K562 (cell line): ENCODE measurements at regions not wholly inside any gene's neighbourhood (a gene's known extent, or its start where the extent isn't known, plus 50 kb on each side); places are given as distances from the start of the nearest gene placed in this dataset.
"Not testable (repeated sequence)": the region's sequence is repeated elsewhere in the genome, so short reads cannot be mapped to it uniquely, and the experiment has no call there.

ENCODE experiments used
- BACH1 ChIP-seq: fragments of 200-800 bp; sonication (Bioruptor generic); IDR thresholded peaks from 2 replicates; pipeline ENCODE4 v1.6.1; 2016; ENCODE audit warnings: missing genetic modification characterization, missing compliant biosample characterization
- EP300 ChIP-seq: IDR thresholded peaks from 2 replicates; pipeline ENCODE4 v1.6.1; 2012; ENCODE audit warnings: low read length, improper control_type of control experiment
- GMEB1 ChIP-seq: fragments of 250-450 bp; sonication (Bioruptor Pico); IDR thresholded peaks from 2 replicates; pipeline ENCODE4 v1.4.0; 2020; ENCODE audit warnings: mild to moderate bottlenecking
- NFE2L1 ChIP-seq: fragments of 450-650 bp; IDR thresholded peaks from 2 replicates; pipeline ENCODE4 v1.6.1; 2016; ENCODE audit warnings: missing genetic modification characterization, low read depth, mild to moderate bottlenecking, missing compliant biosample characterization, moderate library complexity, borderline replicate concordance
- NR3C1 ChIP-seq: sonication (generic); formaldehyde crosslinking; IDR thresholded peaks from 2 replicates; pipeline ENCODE4 v1.8.1; 2022; ENCODE audit warnings: missing genetic modification reagents
- RFX5 ChIP-seq: IDR thresholded peaks from 2 replicates; pipeline ENCODE4 v1.6.1; 2011; ENCODE audit warnings: low read depth, mild to moderate bottlenecking, improper control_type of control experiment, low read length
- ZC3H11A ChIP-seq: IDR thresholded peaks from 2 replicates; pipeline ENCODE4 v1.6.1; 2012; ENCODE audit warnings: low read depth, low read length, improper control_type of control experiment
- ZNF354B ChIP-seq: fragments of 250-450 bp; sonication (Bioruptor Pico); IDR thresholded peaks from 2 replicates; pipeline ENCODE4 v1.4.0; 2020
- ZNF507 ChIP-seq: conservative IDR thresholded peaks from 2 replicates; pipeline ENCODE4 v1.6.1; 2017; ENCODE audit warnings: missing genetic modification characterization, missing compliant biosample characterization
- TF ChIP-seq, protein P1 (sequence below), 3 experiments: IDR thresholded peaks in 2 of 3; conservative IDR thresholded peaks in 1 of 3; 2 replicates each; pipeline ENCODE4 v1.5.1; 2011 to 2012; ENCODE audit warnings: low read length in 3 of 3, mild to moderate bottlenecking in 3 of 3, control low read depth in 2 of 3, improper control_type of control experiment in 1 of 3, inconsistent platforms in 1 of 3, low read depth in 1 of 3, mixed read lengths in 1 of 3, moderate library complexity in 1 of 3; ENCODE audit not compliant: insufficient read depth in 2 of 3
- TF ChIP-seq, protein P2 (sequence below): fragments of 150-350 bp; IDR thresholded peaks from 2 replicates; pipeline ENCODE4 v1.6.1; 2014; ENCODE audit warnings: low read depth, mild to moderate bottlenecking, low read length, borderline replicate concordance
- TF ChIP-seq, protein P3 (sequence below): fragments of 150-350 bp; conservative IDR thresholded peaks from 2 replicates; pipeline ENCODE4 v1.6.1; 2014; ENCODE audit warnings: low read length
- TF ChIP-seq, protein P4 (sequence below): fragments of 450-650 bp; IDR thresholded peaks from 2 replicates; pipeline ENCODE4 v1.6.1; 2016

GRCh38 chr3:106309798-106310197 lies 441.0 kb upstream of the CBLB start:
- TF ChIP-seq BACH1; GMEB1 (CRISPR knock-in tag); NFE2L1 (tag); ZNF354B (CRISPR knock-in tag); EP300; RFX5; ZC3H11A; NR3C1 (CRISPR knock-in tag); ZNF507 (tag): not testable (repeated sequence)
- TF ChIP-seq, protein P1, sequence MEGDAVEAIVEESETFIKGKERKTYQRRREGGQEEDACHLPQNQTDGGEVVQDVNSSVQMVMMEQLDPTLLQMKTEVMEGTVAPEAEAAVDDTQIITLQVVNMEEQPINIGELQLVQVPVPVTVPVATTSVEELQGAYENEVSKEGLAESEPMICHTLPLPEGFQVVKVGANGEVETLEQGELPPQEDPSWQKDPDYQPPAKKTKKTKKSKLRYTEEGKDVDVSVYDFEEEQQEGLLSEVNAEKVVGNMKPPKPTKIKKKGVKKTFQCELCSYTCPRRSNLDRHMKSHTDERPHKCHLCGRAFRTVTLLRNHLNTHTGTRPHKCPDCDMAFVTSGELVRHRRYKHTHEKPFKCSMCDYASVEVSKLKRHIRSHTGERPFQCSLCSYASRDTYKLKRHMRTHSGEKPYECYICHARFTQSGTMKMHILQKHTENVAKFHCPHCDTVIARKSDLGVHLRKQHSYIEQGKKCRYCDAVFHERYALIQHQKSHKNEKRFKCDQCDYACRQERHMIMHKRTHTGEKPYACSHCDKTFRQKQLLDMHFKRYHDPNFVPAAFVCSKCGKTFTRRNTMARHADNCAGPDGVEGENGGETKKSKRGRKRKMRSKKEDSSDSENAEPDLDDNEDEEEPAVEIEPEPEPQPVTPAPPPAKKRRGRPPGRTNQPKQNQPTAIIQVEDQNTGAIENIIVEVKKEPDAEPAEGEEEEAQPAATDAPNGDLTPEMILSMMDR (IDR thresholded peaks at IDR 0.05 in 2 of 3, conservative IDR thresholded peaks at IDR 0.05 in 1 of 3; ENCODE audit: insufficient read depth in 2 of 3, low read depth in 1 of 3, low read length in 3 of 3): not testable (repeated sequence)
- TF ChIP-seq, protein P2, sequence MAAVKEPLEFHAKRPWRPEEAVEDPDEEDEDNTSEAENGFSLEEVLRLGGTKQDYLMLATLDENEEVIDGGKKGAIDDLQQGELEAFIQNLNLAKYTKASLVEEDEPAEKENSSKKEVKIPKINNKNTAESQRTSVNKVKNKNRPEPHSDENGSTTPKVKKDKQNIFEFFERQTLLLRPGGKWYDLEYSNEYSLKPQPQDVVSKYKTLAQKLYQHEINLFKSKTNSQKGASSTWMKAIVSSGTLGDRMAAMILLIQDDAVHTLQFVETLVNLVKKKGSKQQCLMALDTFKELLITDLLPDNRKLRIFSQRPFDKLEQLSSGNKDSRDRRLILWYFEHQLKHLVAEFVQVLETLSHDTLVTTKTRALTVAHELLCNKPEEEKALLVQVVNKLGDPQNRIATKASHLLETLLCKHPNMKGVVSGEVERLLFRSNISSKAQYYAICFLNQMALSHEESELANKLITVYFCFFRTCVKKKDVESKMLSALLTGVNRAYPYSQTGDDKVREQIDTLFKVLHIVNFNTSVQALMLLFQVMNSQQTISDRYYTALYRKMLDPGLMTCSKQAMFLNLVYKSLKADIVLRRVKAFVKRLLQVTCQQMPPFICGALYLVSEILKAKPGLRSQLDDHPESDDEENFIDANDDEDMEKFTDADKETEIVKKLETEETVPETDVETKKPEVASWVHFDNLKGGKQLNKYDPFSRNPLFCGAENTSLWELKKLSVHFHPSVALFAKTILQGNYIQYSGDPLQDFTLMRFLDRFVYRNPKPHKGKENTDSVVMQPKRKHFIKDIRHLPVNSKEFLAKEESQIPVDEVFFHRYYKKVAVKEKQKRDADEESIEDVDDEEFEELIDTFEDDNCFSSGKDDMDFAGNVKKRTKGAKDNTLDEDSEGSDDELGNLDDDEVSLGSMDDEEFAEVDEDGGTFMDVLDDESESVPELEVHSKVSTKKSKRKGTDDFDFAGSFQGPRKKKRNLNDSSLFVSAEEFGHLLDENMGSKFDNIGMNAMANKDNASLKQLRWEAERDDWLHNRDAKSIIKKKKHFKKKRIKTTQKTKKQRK: not testable (repeated sequence)
- TF ChIP-seq, protein P3, sequence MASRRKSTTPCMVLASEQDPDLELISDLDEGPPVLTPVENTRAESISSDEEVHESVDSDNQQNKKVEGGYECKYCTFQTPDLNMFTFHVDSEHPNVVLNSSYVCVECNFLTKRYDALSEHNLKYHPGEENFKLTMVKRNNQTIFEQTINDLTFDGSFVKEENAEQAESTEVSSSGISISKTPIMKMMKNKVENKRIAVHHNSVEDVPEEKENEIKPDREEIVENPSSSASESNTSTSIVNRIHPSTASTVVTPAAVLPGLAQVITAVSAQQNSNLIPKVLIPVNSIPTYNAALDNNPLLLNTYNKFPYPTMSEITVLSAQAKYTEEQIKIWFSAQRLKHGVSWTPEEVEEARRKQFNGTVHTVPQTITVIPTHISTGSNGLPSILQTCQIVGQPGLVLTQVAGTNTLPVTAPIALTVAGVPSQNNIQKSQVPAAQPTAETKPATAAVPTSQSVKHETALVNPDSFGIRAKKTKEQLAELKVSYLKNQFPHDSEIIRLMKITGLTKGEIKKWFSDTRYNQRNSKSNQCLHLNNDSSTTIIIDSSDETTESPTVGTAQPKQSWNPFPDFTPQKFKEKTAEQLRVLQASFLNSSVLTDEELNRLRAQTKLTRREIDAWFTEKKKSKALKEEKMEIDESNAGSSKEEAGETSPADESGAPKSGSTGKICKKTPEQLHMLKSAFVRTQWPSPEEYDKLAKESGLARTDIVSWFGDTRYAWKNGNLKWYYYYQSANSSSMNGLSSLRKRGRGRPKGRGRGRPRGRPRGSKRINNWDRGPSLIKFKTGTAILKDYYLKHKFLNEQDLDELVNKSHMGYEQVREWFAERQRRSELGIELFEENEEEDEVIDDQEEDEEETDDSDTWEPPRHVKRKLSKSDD: not testable (repeated sequence)
- TF ChIP-seq, protein P4, sequence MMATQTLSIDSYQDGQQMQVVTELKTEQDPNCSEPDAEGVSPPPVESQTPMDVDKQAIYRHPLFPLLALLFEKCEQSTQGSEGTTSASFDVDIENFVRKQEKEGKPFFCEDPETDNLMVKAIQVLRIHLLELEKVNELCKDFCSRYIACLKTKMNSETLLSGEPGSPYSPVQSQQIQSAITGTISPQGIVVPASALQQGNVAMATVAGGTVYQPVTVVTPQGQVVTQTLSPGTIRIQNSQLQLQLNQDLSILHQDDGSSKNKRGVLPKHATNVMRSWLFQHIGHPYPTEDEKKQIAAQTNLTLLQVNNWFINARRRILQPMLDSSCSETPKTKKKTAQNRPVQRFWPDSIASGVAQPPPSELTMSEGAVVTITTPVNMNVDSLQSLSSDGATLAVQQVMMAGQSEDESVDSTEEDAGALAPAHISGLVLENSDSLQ: not testable (repeated sequence)
